SK-N-SH (cell line): ENCODE measurements at regions not wholly inside any gene's neighbourhood (a gene's known extent, or its start where the extent isn't known, plus 50 kb on each side); places are given as distances from the start of the nearest gene placed in this dataset.
A peak's percentile ranks its signal among the peaks of the same experiment; 100 is the strongest.

Experiments used
- CTCF ChIA-PET: fragments of 300-600, 350-600 bp; formaldehyde crosslinking; extraction: SDS; loops from one replicate; lab custom pipeline; 2021; lab: Yijun Ruan, JAX
- POLR2A ChIA-PET: fragments of 350-600 bp; sonication (Branson Sonifier 250); formaldehyde crosslinking; extraction: SDS; loops from one replicate; lab custom pipeline; 2020; ENCODE audit warnings: antibody characterized with exemption, inconsistent platforms; lab: Yijun Ruan, JAX
- DNase-seq: peaks from one replicate; pipeline ENCODE4 v3.0.0; 2012
- H2AFZ ChIP-seq: fragments of 200-600 bp; sonication (generic); 2 replicates; pipeline ENCODE4 v1.8.1; 2016; ENCODE audit warnings: antibody characterized with exemption, mild to moderate bottlenecking, low read depth
- H3F3A ChIP-seq: fragments of 200-600 bp; sonication (generic); replicated peaks from 2 replicates; pipeline ENCODE3; 2016; ENCODE audit warnings: antibody characterized with exemption, mild to moderate bottlenecking; ENCODE audit not compliant: insufficient read depth
- H3K27ac ChIP-seq, 2 experiments: fragments of 200-500 bp in 1 of 2; fragments of 200-600 bp in 1 of 2; sonication (Bioruptor generic) in 1 of 2; sonication (generic), shearing (Covaris generic) in 1 of 2; 2 replicates each; pipeline versions ENCODE4 v1.5.1 to v1.6.1; 2014 to 2016; ENCODE audit warnings: low read depth in 2 of 2, inconsistent platforms in 1 of 2, low read length in 1 of 2, mild to moderate bottlenecking in 1 of 2, mixed read lengths in 1 of 2
- H3K27me3 ChIP-seq: fragments of 200-600 bp; sonication (generic), shearing (Covaris generic); 2 replicates; pipeline ENCODE4 v1.6.1; 2016; ENCODE audit warnings: mixed run types; ENCODE audit not compliant: insufficient read depth
- H3K36me3 ChIP-seq, 2 experiments: fragments of 200-500 bp in 1 of 2; fragments of 200-600 bp in 1 of 2; sonication (Bioruptor generic) in 1 of 2; sonication (generic) in 1 of 2; replicated peaks in 1 of 2; 2 replicates each; pipeline versions ENCODE3 to v1.5.1; 2014 to 2016; ENCODE audit warnings: low read length in 1 of 2, mild to moderate bottlenecking in 1 of 2; ENCODE audit not compliant: insufficient read depth in 2 of 2, control insufficient read depth in 1 of 2
- H3K4me1 ChIP-seq, 2 experiments: fragments of 200-500 bp in 1 of 2; fragments of 200-600 bp in 1 of 2; sonication (Bioruptor generic) in 1 of 2; sonication (generic), shearing (Covaris generic) in 1 of 2; 2 replicates each; pipeline versions ENCODE4 v1.5.1 to v1.6.1; 2014 to 2016; ENCODE audit warnings: low read depth in 1 of 2, low read length in 1 of 2, mixed run types in 1 of 2; ENCODE audit not compliant: insufficient read depth in 2 of 2, control insufficient read depth in 1 of 2
- H3K4me2 ChIP-seq: fragments of 200-600 bp; sonication (generic), shearing (Covaris generic); 2 replicates; pipeline ENCODE4 v1.6.1; 2017; ENCODE audit warnings: mixed run types
- H3K4me3 ChIP-seq, 2 experiments: fragments of 200-500 bp in 1 of 2; fragments of 200-600 bp in 1 of 2; sonication (Bioruptor generic) in 1 of 2; sonication (generic), shearing (Covaris generic) in 1 of 2; 2 replicates each; pipeline versions ENCODE4 v1.5.1 to v1.8.1; 2014 to 2016; ENCODE audit warnings: low read depth in 2 of 2, inconsistent platforms in 1 of 2, low read length in 1 of 2, mild to moderate bottlenecking in 1 of 2, mixed read lengths in 1 of 2, moderate library complexity in 1 of 2
- H3K79me2 ChIP-seq: fragments of 200-600 bp; sonication (generic); 2 replicates; pipeline ENCODE4 v1.8.1; 2017; ENCODE audit warnings: mild to moderate bottlenecking; ENCODE audit not compliant: insufficient read depth
- H3K9ac ChIP-seq: fragments of 200-600 bp; sonication (generic); 2 replicates; pipeline ENCODE4 v1.6.1; 2017; ENCODE audit warnings: mixed run types
- H3K9me2 ChIP-seq: fragments of 200-600 bp; sonication (generic); 2 replicates; pipeline ENCODE4 v1.6.1; 2017; ENCODE audit warnings: mixed run types
- H3K9me3 ChIP-seq: fragments of 200-600 bp; sonication (generic); 2 replicates; pipeline ENCODE4 v1.6.1; 2017; ENCODE audit warnings: mixed run types, mild to moderate bottlenecking, moderate library complexity
- H4K20me1 ChIP-seq: fragments of 200-600 bp; sonication (generic); 2 replicates; pipeline ENCODE4 v1.6.1; 2017; ENCODE audit warnings: mild to moderate bottlenecking, mixed run types; ENCODE audit not compliant: insufficient read depth
- EP300 ChIP-seq, 2 experiments: IDR thresholded peaks; 2 replicates each; pipeline versions ENCODE4 v1.4.0 to v1.6.1; 2012; ENCODE audit warnings: borderline replicate concordance in 1 of 2, low read depth in 1 of 2, low read length in 1 of 2
- FOSL2 ChIP-seq: IDR thresholded peaks from 2 replicates; pipeline ENCODE4 v1.4.0; 2012; ENCODE audit warnings: low read depth, mild to moderate bottlenecking, moderate library complexity, borderline replicate concordance
- FOXM1 ChIP-seq: IDR thresholded peaks from 2 replicates; pipeline ENCODE4 v1.4.0; 2012; ENCODE audit warnings: low read depth, mild to moderate bottlenecking
- GATA2 ChIP-seq: sonication (generic); formaldehyde crosslinking; IDR thresholded peaks from 2 replicates; pipeline ENCODE4 v1.5.0; 2020; ENCODE audit warnings: mild to moderate bottlenecking, missing genetic modification reagents
- JUND ChIP-seq: IDR thresholded peaks from 2 replicates; pipeline ENCODE4 v1.4.0; 2012
- NFIC ChIP-seq: IDR thresholded peaks from 2 replicates; pipeline ENCODE4 v1.4.0; 2012; ENCODE audit warnings: borderline replicate concordance
- POLR2AphosphoS5 ChIP-seq: IDR thresholded peaks from 2 replicates; pipeline ENCODE4 v1.6.1; 2012; ENCODE audit warnings: low read depth, low read length
- RAD21 ChIP-seq: IDR thresholded peaks from 2 replicates; pipeline ENCODE4 v1.6.1; 2012; ENCODE audit warnings: mild to moderate bottlenecking, low read length
- RFX5 ChIP-seq: IDR thresholded peaks from 2 replicates; pipeline ENCODE4 v1.6.1; 2012; ENCODE audit warnings: mild to moderate bottlenecking, improper control_type of control experiment, low read length
- TCF12 ChIP-seq: IDR thresholded peaks from 2 replicates; pipeline ENCODE4 v1.4.0; 2012
- WGBS: methylation state at CpG from one replicate; pipeline ENCODE4 v1.1.6; 2017; ENCODE audit warnings: low lambda C conversion rate; 5-methylcytosine and 5-hydroxymethylcytosine counted together
- TF ChIP-seq, protein P1 (sequence below): IDR thresholded peaks from 2 replicates; pipeline ENCODE4 v1.4.0; 2012; ENCODE audit warnings: low read depth
- TF ChIP-seq, protein P2 (sequence below): IDR thresholded peaks from 2 replicates; pipeline ENCODE4 v1.4.0; 2012; ENCODE audit warnings: low read depth, borderline replicate concordance
- TF ChIP-seq, protein P3 (sequence below): fragments of 150-350 bp; IDR thresholded peaks from 2 replicates; pipeline ENCODE4 v1.6.1; 2016; ENCODE audit warnings: mild to moderate bottlenecking, low read depth, low read length
- TF ChIP-seq, protein P4 (sequence below): fragments of 150-350 bp; IDR thresholded peaks from 2 replicates; pipeline ENCODE4 v1.6.1; 2017; ENCODE audit warnings: antibody characterized with exemption, low read length, low read depth, borderline replicate concordance

DNA sequence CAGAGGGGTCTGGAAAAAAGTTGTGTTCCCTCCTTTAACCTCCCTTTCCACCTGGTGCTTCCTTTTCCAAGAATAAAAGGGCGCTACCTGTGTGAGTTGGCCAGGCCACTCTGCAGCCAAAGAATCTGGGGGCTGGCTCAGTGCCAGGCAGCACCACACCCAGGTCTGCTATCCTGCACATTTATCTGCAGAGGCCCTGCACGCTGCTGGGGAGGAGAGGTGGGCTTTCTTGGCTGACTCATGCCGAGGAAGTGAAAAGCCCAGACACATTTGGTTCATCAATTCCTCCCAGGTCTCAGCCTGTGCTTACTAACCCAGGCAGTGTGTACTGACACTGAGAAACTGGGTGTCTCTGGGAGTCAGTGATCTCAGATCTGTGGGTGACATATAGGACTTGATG is 79.8 kb upstream of the F3 start:
- no peak overlapping the region for H3K4me3 ChIP-seq
- DNase-seq = peak; percentile 22
- H3K9me2 ChIP-seq = no peaks in the 10 kb centered on the region
- TF ChIP-seq FOSL2 (peak; percentile 35; the same call in 1 of the 2 replicates), TCF12 (peak; percentile 35), NFIC (peak; percentile 81), RFX5 (no peak), JUND (0 out of 2 replicates have a peak, but pooled peaks have one; percentile 17)
- TF ChIP-seq, protein P1, sequence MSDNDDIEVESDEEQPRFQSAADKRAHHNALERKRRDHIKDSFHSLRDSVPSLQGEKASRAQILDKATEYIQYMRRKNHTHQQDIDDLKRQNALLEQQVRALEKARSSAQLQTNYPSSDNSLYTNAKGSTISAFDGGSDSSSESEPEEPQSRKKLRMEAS = 0 out of 2 replicates have a peak, but pooled peaks have one; percentile 17
- TF ChIP-seq, protein P2, sequence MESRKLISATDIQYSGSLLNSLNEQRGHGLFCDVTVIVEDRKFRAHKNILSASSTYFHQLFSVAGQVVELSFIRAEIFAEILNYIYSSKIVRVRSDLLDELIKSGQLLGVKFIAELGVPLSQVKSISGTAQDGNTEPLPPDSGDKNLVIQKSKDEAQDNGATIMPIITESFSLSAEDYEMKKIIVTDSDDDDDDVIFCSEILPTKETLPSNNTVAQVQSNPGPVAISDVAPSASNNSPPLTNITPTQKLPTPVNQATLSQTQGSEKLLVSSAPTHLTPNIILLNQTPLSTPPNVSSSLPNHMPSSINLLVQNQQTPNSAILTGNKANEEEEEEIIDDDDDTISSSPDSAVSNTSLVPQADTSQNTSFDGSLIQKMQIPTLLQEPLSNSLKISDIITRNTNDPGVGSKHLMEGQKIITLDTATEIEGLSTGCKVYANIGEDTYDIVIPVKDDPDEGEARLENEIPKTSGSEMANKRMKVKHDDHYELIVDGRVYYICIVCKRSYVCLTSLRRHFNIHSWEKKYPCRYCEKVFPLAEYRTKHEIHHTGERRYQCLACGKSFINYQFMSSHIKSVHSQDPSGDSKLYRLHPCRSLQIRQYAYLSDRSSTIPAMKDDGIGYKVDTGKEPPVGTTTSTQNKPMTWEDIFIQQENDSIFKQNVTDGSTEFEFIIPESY = no peak
- H3K4me2 ChIP-seq = no peak overlapping the region
- H3K36me3 ChIP-seq = no peaks in the 10 kb centered on the region
- POLR2A ChIA-PET = no interaction called here
- no peaks in the 10 kb centered on the region for H3K9me3 ChIP-seq
- H4K20me1 ChIP-seq = no peaks in the 10 kb centered on the region
- no peaks in the 10 kb centered on the region for H3K27me3 ChIP-seq
- CTCF ChIA-PET = interaction anchor here (0.8 kb wide), 1 partner anchor 185 kb away, joined by 4 read pairs; no protein-coding TSS in a partner anchor
- H3K9ac ChIP-seq = 0 out of 2 replicates have a peak overlapping the region, but pooled peaks have one; percentile 14
- H3K27ac ChIP-seq = no peak overlapping the region
- no peaks in the 10 kb centered on the region for H3F3A ChIP-seq
- H3K79me2 ChIP-seq = no peaks in the 10 kb centered on the region
- 24% methylated on average over 3 of the region's 3 CpGs for WGBS
- H3K4me1 ChIP-seq = peaks cover 4 to 8% of the 10 kb centered on the region in 2 experiments; a peak in 2 of 4 replicates
- H2AFZ ChIP-seq = no peak overlapping the region

DNA sequence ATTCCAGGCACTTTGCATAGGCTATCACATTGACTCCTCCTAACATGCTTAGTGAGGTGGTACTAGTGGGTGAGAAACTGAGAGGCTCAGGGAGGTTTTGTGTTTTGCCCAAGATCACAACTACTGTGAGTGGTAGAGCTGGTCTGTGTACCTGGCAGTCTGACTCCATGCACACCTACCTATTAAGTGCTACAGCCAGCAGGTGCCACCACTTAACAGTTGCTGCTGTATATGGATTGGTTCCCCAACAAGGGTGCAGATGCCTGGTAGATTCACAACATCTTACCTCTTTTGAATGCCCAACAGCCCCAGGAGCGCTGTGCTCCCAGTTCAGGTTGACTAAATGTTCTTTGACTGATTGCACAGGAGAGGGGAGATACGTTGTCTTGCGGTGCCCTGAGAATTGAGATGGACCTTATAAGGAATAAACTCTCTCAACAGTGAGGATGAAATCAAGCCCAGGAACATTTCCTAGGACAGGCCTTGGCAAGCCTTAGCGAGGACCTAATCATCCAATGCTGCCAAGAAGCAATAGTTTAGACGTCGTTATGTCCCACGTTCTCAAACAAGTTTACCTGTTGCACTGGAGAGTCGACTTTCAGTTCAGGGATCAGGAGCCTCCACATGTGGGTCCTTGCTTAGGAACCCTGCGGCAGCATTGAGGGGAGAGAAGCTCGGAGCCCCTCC is 78.9 kb upstream of the F3 start:
- H3K9me2 ChIP-seq = no peaks in the 10 kb centered on the region
- H2AFZ ChIP-seq = no peak overlapping the region
- H3F3A ChIP-seq = no peaks in the 10 kb centered on the region
- no peaks in the 10 kb centered on the region for H3K27me3 ChIP-seq
- ChIA-PET CTCF (interaction anchor here (0.8 kb wide), 1 partner anchor 186 kb away, joined by 4 read pairs; no protein-coding TSS in a partner anchor), POLR2A (no interaction called here)
- DNase-seq = no peak
- WGBS = 93% methylated on average over 10 of the region's 10 CpGs
- no peak overlapping the region for H3K9ac ChIP-seq
- no peak overlapping the region for H3K4me2 ChIP-seq
- H4K20me1 ChIP-seq = no peaks in the 10 kb centered on the region
- no peaks in the 10 kb centered on the region for H3K9me3 ChIP-seq
- TF ChIP-seq RAD21 (no peak), GATA2 (CRISPR knock-in tag) (no peak), EP300 (IDR thresholded peaks at IDR 0.05; ENCODE audit: borderline replicate concordance in 1 of 2, low read depth in 1 of 2, low read length in 1 of 2) (no peak), NFIC (no peak), POLR2AphosphoS5 (no peak), FOXM1 (no peak), RFX5 (no peak)
- TF ChIP-seq, protein P3, sequence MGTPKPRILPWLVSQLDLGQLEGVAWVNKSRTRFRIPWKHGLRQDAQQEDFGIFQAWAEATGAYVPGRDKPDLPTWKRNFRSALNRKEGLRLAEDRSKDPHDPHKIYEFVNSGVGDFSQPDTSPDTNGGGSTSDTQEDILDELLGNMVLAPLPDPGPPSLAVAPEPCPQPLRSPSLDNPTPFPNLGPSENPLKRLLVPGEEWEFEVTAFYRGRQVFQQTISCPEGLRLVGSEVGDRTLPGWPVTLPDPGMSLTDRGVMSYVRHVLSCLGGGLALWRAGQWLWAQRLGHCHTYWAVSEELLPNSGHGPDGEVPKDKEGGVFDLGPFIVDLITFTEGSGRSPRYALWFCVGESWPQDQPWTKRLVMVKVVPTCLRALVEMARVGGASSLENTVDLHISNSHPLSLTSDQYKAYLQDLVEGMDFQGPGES = no peak
- TF ChIP-seq, protein P4, sequence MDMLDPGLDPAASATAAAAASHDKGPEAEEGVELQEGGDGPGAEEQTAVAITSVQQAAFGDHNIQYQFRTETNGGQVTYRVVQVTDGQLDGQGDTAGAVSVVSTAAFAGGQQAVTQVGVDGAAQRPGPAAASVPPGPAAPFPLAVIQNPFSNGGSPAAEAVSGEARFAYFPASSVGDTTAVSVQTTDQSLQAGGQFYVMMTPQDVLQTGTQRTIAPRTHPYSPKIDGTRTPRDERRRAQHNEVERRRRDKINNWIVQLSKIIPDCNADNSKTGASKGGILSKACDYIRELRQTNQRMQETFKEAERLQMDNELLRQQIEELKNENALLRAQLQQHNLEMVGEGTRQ = no peak
- TF ChIP-seq, protein P1 = no peak
- TF ChIP-seq, protein P2 = no peak
- peaks cover 4 to 8% of the 10 kb centered on the region in 2 experiments; a peak in 2 of 4 replicates for H3K4me1 ChIP-seq
- H3K27ac ChIP-seq = no peak overlapping the region
- no peaks in the 10 kb centered on the region for H3K36me3 ChIP-seq
- H3K79me2 ChIP-seq = no peaks in the 10 kb centered on the region
- H3K4me3 ChIP-seq = no peak overlapping the region
